Activated CD8-positive, alpha-beta T cell treated with anti-CD3 and anti-CD28 coated beads for 36 hours (primary cell): ENCODE measurements at regions not wholly inside any gene's neighbourhood (a gene's known extent, or its start where the extent isn't known, plus 50 kb on each side); places are given as distances from the start of the nearest gene placed in this dataset.

Source experiments
- ATAC-seq: fragments of 200-7000 bp; cut with Tn5 transposase; one replicate; pipeline ENCODE4 v1.10.0; 2021; ENCODE audit warnings: mild to moderate bottlenecking, moderate library complexity
- CTCF ChIA-PET: fragments of 350-600 bp; sonication (Branson Sonifier 250); formaldehyde crosslinking; loops from one replicate; lab custom pipeline; 2021; ENCODE audit warnings: antibody characterized with exemption; lab: Charles Lee
- POLR2A ChIA-PET: fragments of 350-600 bp; sonication (Branson Sonifier 250); formaldehyde crosslinking; loops from one replicate; lab custom pipeline; 2021; ENCODE audit warnings: antibody characterized with exemption; lab: Charles Lee
- DNase-seq: peaks from one replicate; pipeline ENCODE4 v3.0.0-alpha.2; 2020
- H3K27ac Mint-ChIP-seq: one replicate; pipeline ENCODE4 v1.8.0; 2021; ENCODE audit warnings: mild to moderate bottlenecking, mixed read lengths
- H3K27me3 Mint-ChIP-seq: one replicate; pipeline ENCODE4 v1.8.0; 2021; ENCODE audit warnings: mixed read lengths
- H3K36me3 Mint-ChIP-seq: one replicate; pipeline ENCODE4 v1.8.0; 2021; ENCODE audit warnings: low read depth, mixed read lengths
- H3K4me1 Mint-ChIP-seq: one replicate; pipeline ENCODE4 v1.8.0; 2021; ENCODE audit warnings: low read depth, mixed read lengths
- H3K4me3 Mint-ChIP-seq: one replicate; pipeline ENCODE4 v1.8.0; 2021; ENCODE audit warnings: mild to moderate bottlenecking, moderate library complexity, mixed read lengths
- H3K9me3 Mint-ChIP-seq: one replicate; pipeline ENCODE4 v1.8.0; 2021; ENCODE audit warnings: mixed read lengths
- intact Hi-C: fragments of 100-400 bp; cut with micrococcal nuclease; formaldehyde crosslinking; loops from one replicate; pipeline ENCODE4 v1.10.0; 2022
- TF ChIP-seq, protein P1 (sequence below): fragments of 200-600 bp; IDR thresholded peaks from one replicate; pipeline ENCODE4 v1.8.0; 2022; ENCODE audit warnings: antibody characterized with exemption, mild to moderate bottlenecking

DNA sequence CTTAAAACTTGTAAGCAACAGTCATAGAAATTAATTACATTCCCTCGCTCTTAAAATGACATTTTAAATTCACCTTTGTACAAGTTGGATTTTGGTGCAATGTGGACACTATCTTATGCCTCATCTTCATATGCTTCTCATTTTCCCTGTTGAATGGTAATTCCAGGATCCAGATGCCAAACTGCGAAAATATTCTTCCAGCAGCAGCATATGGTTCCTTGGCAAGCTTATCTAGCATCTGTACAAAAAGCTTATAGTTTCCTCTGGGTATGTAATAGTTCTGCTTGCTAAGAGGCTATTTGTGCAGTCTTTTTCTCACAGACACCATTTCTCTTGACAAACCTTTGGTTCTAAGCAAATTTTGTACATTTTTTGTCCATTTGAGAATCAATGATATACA, 2079.7 kb upstream of the AGA start:
- no peak overlapping the region for H3K4me3 Mint-ChIP-seq
- POLR2A ChIA-PET = no interaction called here

DNA sequence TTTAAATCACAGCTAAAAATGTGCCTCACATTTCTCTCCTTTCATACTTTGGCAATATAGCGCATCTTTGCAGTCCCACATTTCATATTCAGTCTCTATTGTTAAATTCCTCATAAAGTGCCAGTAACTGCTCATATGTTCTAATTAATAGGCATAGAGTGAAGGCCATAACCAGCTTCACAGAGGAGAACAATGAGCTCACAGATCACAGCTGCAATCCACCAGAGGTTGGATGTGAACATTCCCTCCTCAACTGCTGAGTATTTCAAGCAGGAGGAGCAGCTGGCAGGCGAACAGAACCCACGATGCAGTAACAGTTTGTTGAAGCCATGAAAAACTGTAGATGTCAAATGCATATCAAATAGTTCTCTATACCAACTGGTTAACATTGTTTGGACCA, 2088.7 kb upstream of the AGA start:
- ATAC-seq = no peak
- no peak for DNase-seq
- ChIA-PET POLR2A (no interaction called here), CTCF (no interaction called here)
- H3K4me3 Mint-ChIP-seq = no peak overlapping the region
- no peaks in the 10 kb centered on the region for H3K4me1 Mint-ChIP-seq
- H3K36me3 Mint-ChIP-seq = no peaks in the 10 kb centered on the region
- intact Hi-C loops = no loop called here
- H3K27me3 Mint-ChIP-seq = no peaks in the 10 kb centered on the region
- TF ChIP-seq, protein P1, sequence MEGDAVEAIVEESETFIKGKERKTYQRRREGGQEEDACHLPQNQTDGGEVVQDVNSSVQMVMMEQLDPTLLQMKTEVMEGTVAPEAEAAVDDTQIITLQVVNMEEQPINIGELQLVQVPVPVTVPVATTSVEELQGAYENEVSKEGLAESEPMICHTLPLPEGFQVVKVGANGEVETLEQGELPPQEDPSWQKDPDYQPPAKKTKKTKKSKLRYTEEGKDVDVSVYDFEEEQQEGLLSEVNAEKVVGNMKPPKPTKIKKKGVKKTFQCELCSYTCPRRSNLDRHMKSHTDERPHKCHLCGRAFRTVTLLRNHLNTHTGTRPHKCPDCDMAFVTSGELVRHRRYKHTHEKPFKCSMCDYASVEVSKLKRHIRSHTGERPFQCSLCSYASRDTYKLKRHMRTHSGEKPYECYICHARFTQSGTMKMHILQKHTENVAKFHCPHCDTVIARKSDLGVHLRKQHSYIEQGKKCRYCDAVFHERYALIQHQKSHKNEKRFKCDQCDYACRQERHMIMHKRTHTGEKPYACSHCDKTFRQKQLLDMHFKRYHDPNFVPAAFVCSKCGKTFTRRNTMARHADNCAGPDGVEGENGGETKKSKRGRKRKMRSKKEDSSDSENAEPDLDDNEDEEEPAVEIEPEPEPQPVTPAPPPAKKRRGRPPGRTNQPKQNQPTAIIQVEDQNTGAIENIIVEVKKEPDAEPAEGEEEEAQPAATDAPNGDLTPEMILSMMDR = no peak
- H3K27ac Mint-ChIP-seq = no peak overlapping the region
- peaks cover 7% of the 10 kb centered on the region for H3K9me3 Mint-ChIP-seq

More for the DNA sequence above, 2079.7 kb upstream of the AGA start:
- ATAC-seq (no peak), DNase-seq (no peak)
- H3K4me1 Mint-ChIP-seq = no peaks in the 10 kb centered on the region
- no peaks in the 10 kb centered on the region for H3K27me3 Mint-ChIP-seq
- H3K27ac Mint-ChIP-seq = no peak overlapping the region
- H3K36me3 Mint-ChIP-seq = no peaks in the 10 kb centered on the region
- intact Hi-C loops = no loop called here
- TF ChIP-seq, protein P1 = no peak
- CTCF ChIA-PET = no interaction called here
- peaks cover 6% of the 10 kb centered on the region for H3K9me3 Mint-ChIP-seq

DNA sequence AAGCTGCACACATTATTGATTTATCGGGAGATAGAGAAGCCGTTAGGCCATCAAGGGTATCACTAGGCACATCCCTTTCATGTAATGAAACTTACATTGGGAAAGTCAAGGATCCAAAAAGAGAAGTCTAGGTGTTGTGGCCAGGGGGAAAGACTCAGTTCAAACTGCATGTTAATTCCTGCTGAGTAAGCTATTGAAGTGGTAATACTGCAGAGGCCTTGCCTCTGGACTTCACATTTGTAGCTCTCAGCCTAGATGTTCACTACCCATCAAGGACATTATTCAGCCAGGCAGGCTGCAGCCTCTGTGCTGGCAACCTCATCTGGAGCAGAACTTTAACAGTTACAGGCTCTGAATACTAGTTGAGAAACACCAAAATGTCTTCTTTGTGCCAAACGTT, 2094.5 kb upstream of the AGA start:
- H3K4me1 Mint-ChIP-seq = no peaks in the 10 kb centered on the region
- no peaks in the 10 kb centered on the region for H3K27me3 Mint-ChIP-seq
- TF ChIP-seq, protein P1 = no peak
- no peaks in the 10 kb centered on the region for H3K36me3 Mint-ChIP-seq
- no peak for DNase-seq
- ChIA-PET POLR2A (no interaction called here), CTCF (no interaction called here)
- H3K4me3 Mint-ChIP-seq = no peak overlapping the region
- no peak for ATAC-seq
- intact Hi-C loops = no loop called here
- peaks cover 5% of the 10 kb centered on the region for H3K9me3 Mint-ChIP-seq
- H3K27ac Mint-ChIP-seq = no peak overlapping the region

DNA sequence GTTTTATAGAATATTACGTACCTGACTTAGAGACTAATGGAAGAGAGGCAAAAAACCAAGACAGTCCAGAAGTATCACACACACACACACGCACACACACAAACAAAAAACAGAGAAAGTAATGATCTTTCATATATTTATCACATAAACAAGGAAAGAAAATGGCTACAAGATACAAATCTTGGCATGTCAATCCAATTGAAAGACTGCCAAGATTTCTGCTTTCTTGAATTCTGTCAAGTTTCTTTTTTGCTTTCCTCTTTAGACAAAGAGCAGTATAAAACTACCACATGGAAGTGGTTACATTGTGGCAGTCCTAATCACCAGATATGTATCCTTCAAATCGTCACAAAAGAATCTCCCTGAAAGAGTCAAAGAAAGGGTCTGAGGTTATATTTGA, 2097.4 kb upstream of the AGA start:
- H3K36me3 Mint-ChIP-seq = no peaks in the 10 kb centered on the region
- H3K27me3 Mint-ChIP-seq = no peaks in the 10 kb centered on the region

DNA sequence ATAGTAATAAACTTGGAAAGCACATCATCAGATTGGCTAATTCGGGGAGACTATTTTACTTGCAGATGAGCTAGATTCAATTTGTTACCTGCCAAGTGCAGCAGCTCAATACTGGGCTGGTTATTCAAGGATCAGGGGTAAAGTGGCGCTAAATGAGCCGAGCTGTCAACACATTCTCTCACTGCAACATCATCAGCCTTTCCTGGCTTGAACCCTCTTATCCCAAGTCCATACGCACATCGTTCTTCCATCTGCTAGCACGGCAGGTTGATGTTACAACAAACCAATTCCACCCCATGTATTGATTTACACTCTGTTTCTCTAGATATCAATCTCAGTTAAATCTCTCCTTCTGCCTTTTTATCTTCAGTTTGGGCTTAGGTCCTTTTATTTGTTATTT, 2101.5 kb upstream of the AGA start:
- H3K27ac Mint-ChIP-seq = no peak overlapping the region
- DNase-seq (no peak), ATAC-seq (no peak)
- H3K4me1 Mint-ChIP-seq = no peaks in the 10 kb centered on the region
- no peaks in the 10 kb centered on the region for H3K36me3 Mint-ChIP-seq
- no peak overlapping the region for H3K4me3 Mint-ChIP-seq
- TF ChIP-seq, protein P1 = no peak
- POLR2A ChIA-PET = no interaction called here
- peaks cover 15% of the 10 kb centered on the region for H3K9me3 Mint-ChIP-seq
- intact Hi-C loops = no loop called here
- CTCF ChIA-PET = no interaction called here
- no peaks in the 10 kb centered on the region for H3K27me3 Mint-ChIP-seq

More for the DNA sequence above, 2097.4 kb upstream of the AGA start:
- ATAC-seq (no peak), DNase-seq (no peak)
- intact Hi-C loops = no loop called here
- ChIA-PET POLR2A (no interaction called here), CTCF (no interaction called here)
- H3K4me3 Mint-ChIP-seq = no peak overlapping the region
- H3K27ac Mint-ChIP-seq = no peak overlapping the region
- H3K9me3 Mint-ChIP-seq = peaks cover 7% of the 10 kb centered on the region
- no peaks in the 10 kb centered on the region for H3K4me1 Mint-ChIP-seq
- TF ChIP-seq, protein P1 = no peak
